OCI-LY7 (cell line): ENCODE measurements at regions not wholly inside any gene's neighbourhood (a gene's known extent, or its start where the extent isn't known, plus 50 kb on each side); places are given as distances from the start of the nearest gene placed in this dataset.

Experiments
- CTCF ChIP-seq: fragments of 200-600 bp; sonication (generic); conservative IDR thresholded peaks from 2 replicates; pipeline ENCODE4 v1.5.1; 2014; ENCODE audit warnings: mild to moderate bottlenecking, antibody characterized with exemption, low read length, moderate library complexity, mixed read lengths
- EZH2phosphoT487 ChIP-seq: fragments of 200-600 bp; sonication (generic); IDR thresholded peaks from 2 replicates; pipeline ENCODE4 v1.6.1; 2018; ENCODE audit warnings: low read depth, borderline replicate concordance, mild to moderate bottlenecking, mixed run types, antibody characterized with exemption, low read length, moderate library complexity, mixed read lengths

GRCh38 chr3:15989419-15989818 is 185.1 kb upstream of the GALNT15 start:
- TF ChIP-seq CTCF (peak; percentile 69), EZH2phosphoT487 (no peak)
